Stomach (tissue), 4 donors: ENCODE measurements at regions not wholly inside any gene's neighbourhood (a gene's known extent, or its start where the extent isn't known, plus 50 kb on each side); places are given as distances from the start of the nearest gene placed in this dataset.

Experiments
- EP300 ChIP-seq: sonication (generic); formaldehyde crosslinking; IDR thresholded peaks from one replicate; pipeline ENCODE4 v1.6.1; 2017; ENCODE audit warnings: antibody characterized with exemption
- POLR2A ChIP-seq, 4 donors: fragments of 450-650 bp; IDR thresholded peaks; one replicate each; pipeline ENCODE4 v1.6.1; 2016; ENCODE audit warnings: antibody characterized with exemption in 4 of 4, control low read depth in 2 of 4, mild to moderate bottlenecking in 1 of 4, moderate library complexity in 1 of 4
- TF ChIP-seq, protein P1 (sequence below), 7 experiments: fragments of 450-650 bp in 4 of 7; fragments of 200-600 bp in 3 of 7; sonication (generic) in 3 of 7; IDR thresholded peaks; one replicate each; pipeline ENCODE4 v1.5.1; 2016 to 2019; ENCODE audit warnings: antibody characterized with exemption in 7 of 7, control low read depth in 2 of 7, mild to moderate bottlenecking in 1 of 7

GRCh38 chr6:33869121-33869520 is 65.3 kb upstream of the MLN start:
- no peak for TF ChIP-seq EP300
- no peak for TF ChIP-seq POLR2A (IDR thresholded peaks at IDR 0.05)
- TF ChIP-seq, protein P1, sequence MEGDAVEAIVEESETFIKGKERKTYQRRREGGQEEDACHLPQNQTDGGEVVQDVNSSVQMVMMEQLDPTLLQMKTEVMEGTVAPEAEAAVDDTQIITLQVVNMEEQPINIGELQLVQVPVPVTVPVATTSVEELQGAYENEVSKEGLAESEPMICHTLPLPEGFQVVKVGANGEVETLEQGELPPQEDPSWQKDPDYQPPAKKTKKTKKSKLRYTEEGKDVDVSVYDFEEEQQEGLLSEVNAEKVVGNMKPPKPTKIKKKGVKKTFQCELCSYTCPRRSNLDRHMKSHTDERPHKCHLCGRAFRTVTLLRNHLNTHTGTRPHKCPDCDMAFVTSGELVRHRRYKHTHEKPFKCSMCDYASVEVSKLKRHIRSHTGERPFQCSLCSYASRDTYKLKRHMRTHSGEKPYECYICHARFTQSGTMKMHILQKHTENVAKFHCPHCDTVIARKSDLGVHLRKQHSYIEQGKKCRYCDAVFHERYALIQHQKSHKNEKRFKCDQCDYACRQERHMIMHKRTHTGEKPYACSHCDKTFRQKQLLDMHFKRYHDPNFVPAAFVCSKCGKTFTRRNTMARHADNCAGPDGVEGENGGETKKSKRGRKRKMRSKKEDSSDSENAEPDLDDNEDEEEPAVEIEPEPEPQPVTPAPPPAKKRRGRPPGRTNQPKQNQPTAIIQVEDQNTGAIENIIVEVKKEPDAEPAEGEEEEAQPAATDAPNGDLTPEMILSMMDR (IDR thresholded peaks at IDR 0.05): no peak
